GM12878 (cell line): ENCODE measurements at regions not wholly inside any gene's neighbourhood (a gene's known extent, or its start where the extent isn't known, plus 50 kb on each side); places are given as distances from the start of the nearest gene placed in this dataset.

ENCODE experiments used
- ATAC-seq: fragments of 200-7000 bp; cut with Tn5 transposase; 3 replicates; pipeline ENCODE4 v1.9.1; 2020; ENCODE audit warnings: mild to moderate bottlenecking, moderate library complexity
- BruUV-seq: library from RNA; stranded (reverse); fragments of 400-500 nt; replicated peaks from 2 replicates; lab custom pipeline; 2021; lab: Mats Ljungman, UMichigan
- CTCF ChIA-PET: fragments of 300-600 bp; sonication (Branson Sonifier 250); formaldehyde crosslinking; extraction: SDS; loops from one replicate; lab custom pipeline; 2021; ENCODE audit warnings: inconsistent platforms; lab: Yijun Ruan, JAX
- POLR2A ChIA-PET: fragments of 350-600 bp; formaldehyde crosslinking; extraction: SDS; loops from one replicate; lab custom pipeline; 2021; ENCODE audit warnings: inconsistent platforms; lab: Charles Lee
- RAD21 ChIA-PET: fragments of 300-600 bp; sonication (Branson Sonifier 250); formaldehyde crosslinking; loops from one replicate; lab custom pipeline; 2023; ENCODE audit warnings: antibody characterized with exemption; ENCODE audit not compliant: unreplicated experiment; lab: Charles Lee
- SMC1A ChIA-PET: fragments of 300-600 bp; sonication (Branson Sonifier 250); formaldehyde crosslinking; loops from one replicate; lab custom pipeline; 2023; ENCODE audit not compliant: unreplicated experiment, uncharacterized antibody; lab: Charles Lee
- DNase-seq: peaks from one replicate; pipeline ENCODE4 v3.0.0-alpha.2; 2011; ENCODE audit warnings: low read depth, low spot score
- FAIRE-seq: peaks from 3 replicates; lab custom pipeline; 2011; peaks lifted over from hg19 to GRCh38; lab: Jason Lieb, UNC
- H2AFZ ChIP-seq: 2 replicates; pipeline ENCODE4 v1.6.0; 2011; ENCODE audit warnings: low read depth, low read length, control low read depth; ENCODE audit not compliant: control insufficient read depth
- H3K27ac ChIP-seq: 2 replicates; pipeline ENCODE4 v1.5.1; 2011; ENCODE audit warnings: control low read depth; ENCODE audit not compliant: control insufficient read depth, insufficient read depth
- H3K27me3 ChIP-seq, 2 experiments: replicated peaks in 1 of 2; 2 replicates each; pipeline versions ENCODE4 v1.6.0 to v1.6.1; 2011; ENCODE audit warnings: low read length in 1 of 2; ENCODE audit not compliant: control insufficient read depth in 2 of 2, insufficient read depth in 2 of 2
- H3K36me3 ChIP-seq, 2 experiments: 2 replicates each; pipeline ENCODE4 v1.5.1; 2011; ENCODE audit warnings: low read length in 1 of 2; ENCODE audit not compliant: control insufficient read depth in 2 of 2, insufficient read depth in 2 of 2
- H3K4me1 ChIP-seq: 2 replicates; pipeline ENCODE4 v1.6.1; 2011; ENCODE audit warnings: mild to moderate bottlenecking, low read length, moderate library complexity, mixed read lengths; ENCODE audit not compliant: control insufficient read depth, insufficient read depth
- H3K4me2 ChIP-seq: 2 replicates; pipeline ENCODE4 v1.6.0; 2011; ENCODE audit warnings: control low read depth; ENCODE audit not compliant: control insufficient read depth, insufficient read depth
- H3K4me3 ChIP-seq: fragments of 200-600 bp; sonication (generic); 2 replicates; pipeline ENCODE4 v1.5.1; 2016
- H3K79me2 ChIP-seq: 2 replicates; pipeline ENCODE4 v1.6.0; 2011; ENCODE audit warnings: low read length; ENCODE audit not compliant: control insufficient read depth, insufficient read depth
- H3K9ac ChIP-seq: 2 replicates; pipeline ENCODE4 v1.8.0; 2011; ENCODE audit warnings: low read length, control low read depth, mixed read lengths; ENCODE audit not compliant: control insufficient read depth, insufficient read depth
- H3K9me3 ChIP-seq: replicated peaks from 3 replicates; pipeline ENCODE4 v1.5.1; 2011; ENCODE audit warnings: mild to moderate bottlenecking, low read length; ENCODE audit not compliant: control insufficient read depth, insufficient read depth
- H4K20me1 ChIP-seq: 2 replicates; pipeline ENCODE4 v1.6.0; 2011; ENCODE audit not compliant: control insufficient read depth, insufficient read depth
- E2F8 ChIP-seq: fragments of 450-650 bp; IDR thresholded peaks from 2 replicates; pipeline ENCODE4 v1.6.1; 2018; ENCODE audit warnings: mild to moderate bottlenecking, low read depth, moderate library complexity; ENCODE audit not compliant: partially characterized antibody
- FOXK2 ChIP-seq: fragments of 450-650 bp; IDR thresholded peaks from 2 replicates; pipeline ENCODE4 v1.6.1; 2017; ENCODE audit warnings: mild to moderate bottlenecking, moderate library complexity
- JUNB ChIP-seq: IDR thresholded peaks from 2 replicates; pipeline ENCODE4 v1.6.1; 2016; ENCODE audit warnings: antibody characterized with exemption, mild to moderate bottlenecking
- JUND ChIP-seq: IDR thresholded peaks from 2 replicates; pipeline ENCODE4 v1.6.1; 2012; ENCODE audit warnings: low read depth, mild to moderate bottlenecking, low read length, improper control_type of control experiment, moderate library complexity
- MTA3 ChIP-seq: IDR thresholded peaks from 2 replicates; pipeline ENCODE4 v1.6.1; 2012; ENCODE audit warnings: low read length, inconsistent platforms, borderline replicate concordance
- POLR2AphosphoS5 ChIP-seq: IDR thresholded peaks from 2 replicates; pipeline ENCODE4 v1.6.1; 2011; ENCODE audit warnings: mild to moderate bottlenecking, low read length, inconsistent platforms
- RAD51 ChIP-seq: fragments of 450-650 bp; IDR thresholded peaks from 2 replicates; pipeline ENCODE4 v1.6.1; 2016; ENCODE audit warnings: moderate library complexity, mild to moderate bottlenecking, inconsistent platforms
- RELA ChIP-seq: fragments of 450-650 bp; IDR thresholded peaks from 2 replicates; pipeline ENCODE4 v1.8.0; 2014; ENCODE audit warnings: borderline replicate concordance; ENCODE audit not compliant: partially characterized antibody
- SKIL ChIP-seq: fragments of 450-650 bp; IDR thresholded peaks from 2 replicates; pipeline ENCODE4 v1.6.1; 2017; ENCODE audit warnings: mild to moderate bottlenecking, low read depth, inconsistent platforms; ENCODE audit not compliant: poor library complexity, severe bottlenecking
- SP1 ChIP-seq: IDR thresholded peaks from one replicate; pipeline ENCODE4 v1.6.1; 2011; ENCODE audit warnings: low read depth, low read length
- SRF ChIP-seq, 2 experiments: IDR thresholded peaks; 2 replicates each; pipeline ENCODE4 v1.6.1; 2011; ENCODE audit warnings: low read depth in 2 of 2, low read length in 2 of 2, mild to moderate bottlenecking in 1 of 2, moderate library complexity in 1 of 2
- TCF3 ChIP-seq: IDR thresholded peaks from 2 replicates; pipeline ENCODE4 v1.6.1; 2012; ENCODE audit warnings: low read depth, mild to moderate bottlenecking, low read length, borderline replicate concordance; ENCODE audit not compliant: insufficient read depth
- ZNF687 ChIP-seq: fragments of 450-650 bp; IDR thresholded peaks from 2 replicates; pipeline ENCODE4 v1.6.1; 2017; ENCODE audit warnings: mild to moderate bottlenecking, moderate library complexity
- WGBS: methylation state at CpG from one replicate; pipeline ENCODE4 v1.1.6; 2016; ENCODE audit warnings: low lambda C conversion rate; ENCODE audit not compliant: insufficient replicate concordance, insufficient coverage; ENCODE audit errors: missing lambda C conversion rate; 5-methylcytosine and 5-hydroxymethylcytosine counted together
- in situ Hi-C: fragments of 300-500 bp; cut with MboI; formaldehyde crosslinking; loops from 9 replicates; pipeline ENCODE4 v1.14.3; 2018; ENCODE audit warnings: mixed read lengths
- intact Hi-C: fragments of 100-400 bp; cut with micrococcal nuclease; formaldehyde crosslinking; loops from one replicate; pipeline ENCODE4 v1.14.2; 2022; ENCODE audit not compliant: unreplicated experiment

DNA sequence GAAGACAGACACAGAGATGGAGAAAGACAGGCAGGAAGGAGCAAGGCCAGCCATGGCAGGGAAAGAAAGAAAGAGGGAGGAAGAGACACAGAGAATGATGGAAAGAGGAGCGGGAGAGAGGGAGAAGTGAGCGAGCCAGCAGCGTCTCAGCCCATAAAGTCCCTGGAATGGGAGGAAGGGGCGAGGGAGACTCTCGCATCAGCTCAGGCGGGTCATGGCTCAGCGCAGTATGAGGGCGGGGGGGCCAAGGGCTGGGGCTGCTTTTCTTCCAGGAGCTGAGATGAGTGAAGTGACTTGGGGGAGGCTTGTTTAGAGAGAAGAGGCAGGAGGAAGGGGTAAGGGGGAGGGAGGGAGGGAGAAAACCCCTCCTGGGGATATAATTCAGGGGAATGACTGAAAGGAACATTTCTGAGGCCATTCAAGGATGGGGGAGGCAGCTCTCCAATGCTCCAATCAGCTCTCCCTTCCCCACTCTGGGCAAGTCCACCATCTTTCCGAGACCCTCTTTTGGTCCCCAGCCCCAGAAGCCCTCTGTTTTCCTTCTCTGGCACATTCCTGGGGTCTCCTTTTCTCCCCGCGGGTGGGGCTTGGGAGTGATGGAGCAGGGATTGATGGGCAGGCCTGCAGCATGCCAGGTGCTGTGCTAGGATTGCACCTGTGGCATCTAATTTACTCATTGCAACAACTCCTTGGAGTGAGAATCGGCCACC is 87.9 kb downstream of the HIF1AN start:
- 43% methylated on average over 12 of the region's 12 CpGs for WGBS
- FAIRE-seq (no peak), DNase-seq (no peak), ATAC-seq (no peak)
- POLR2A ChIA-PET = no interaction called here
- no peak overlapping the region for H3K27ac ChIP-seq
- H3K36me3 ChIP-seq = no peaks in the 10 kb centered on the region
- no peaks in the 10 kb centered on the region for H3K79me2 ChIP-seq
- SMC1A ChIA-PET = no interaction called here
- H3K9me3 ChIP-seq = no peaks in the 10 kb centered on the region
- in situ Hi-C loops = no loop called here
- H3K4me2 ChIP-seq = no peak overlapping the region
- CTCF ChIA-PET = no interaction called here
- no peaks in the 10 kb centered on the region for H4K20me1 ChIP-seq
- RAD21 ChIA-PET = no interaction called here
- H3K9ac ChIP-seq = no peak overlapping the region
- H3K4me3 ChIP-seq = no peak overlapping the region
- TF ChIP-seq TCF3 (no peak), RAD51 (no peak), JUND (no peak), RELA (no peak), E2F8 (no peak), ZNF687 (no peak), SP1 (no peak), JUNB (no peak), FOXK2 (no peak), SRF (IDR thresholded peaks at IDR 0.05; ENCODE audit: low read depth in 2 of 2, low read length in 2 of 2) (no peak), MTA3 (no peak), SKIL (no peak), POLR2AphosphoS5 (no peak)
- TF ChIP-seq, all 136 proteins: peak for 0
- intact Hi-C loops = no loop called here
- Histone ChIP-seq H3K27me3 (peaks cover 0 to 8% of the 10 kb centered on the region in 2 experiments; a peak in 3 of 4 replicates), H3K4me1 (no peaks in the 10 kb centered on the region), H2AFZ (no peak overlapping the region)
- BruUV-seq = no TSS peak
